NCI-H2107 treated with DMSO at 0.1 percent for 48 hours (cell line): ENCODE measurements at regions not wholly inside any gene's neighbourhood (a gene's known extent, or its start where the extent isn't known, plus 50 kb on each side); places are given as distances from the start of the nearest gene placed in this dataset.

ENCODE experiments used
- DNase-seq: peaks from one replicate; lab custom pipeline; 2025; ENCODE audit not compliant: unreplicated experiment; lab: John Stamatoyannopoulos, UW

GRCh38 chr7:42395607-42396006 is 158.6 kb upstream of the GLI3 start:
- DNase-seq, result no peak

GRCh38 chr7:42392826-42393225 is 155.8 kb upstream of the GLI3 start:
- no peak for DNase-seq

- no peak for DNase-seq
Observed at GRCh38 chr7:42389697-42390096, 152.7 kb upstream of the GLI3 start.

- no peak for DNase-seq
Observed at GRCh38 chr7:42385912-42386311, 148.9 kb upstream of the GLI3 start.

DNA sequence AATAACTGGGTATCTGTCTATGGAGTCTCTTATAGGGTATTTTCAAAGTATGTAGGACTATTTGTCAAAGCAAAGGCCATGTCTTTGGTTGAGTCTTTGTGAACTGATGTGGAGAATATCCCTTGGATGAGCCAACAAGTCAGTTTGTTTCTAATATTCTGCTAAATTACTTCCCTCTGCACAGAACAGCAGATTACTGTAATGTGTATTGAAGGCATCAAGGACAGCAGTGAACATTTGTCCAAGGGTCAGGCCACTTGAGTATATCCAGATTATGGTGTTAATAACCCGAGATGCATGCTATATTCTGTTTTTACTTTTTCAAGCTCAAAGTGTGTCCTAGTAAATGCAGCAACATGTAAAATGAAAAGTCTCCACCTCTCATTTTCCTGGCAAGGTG is 144.2 kb upstream of the GLI3 start:
- DNase-seq, result no peak

- no peak for DNase-seq
Observed at GRCh38 chr7:42380401-42380800, 143.4 kb upstream of the GLI3 start.

DNA sequence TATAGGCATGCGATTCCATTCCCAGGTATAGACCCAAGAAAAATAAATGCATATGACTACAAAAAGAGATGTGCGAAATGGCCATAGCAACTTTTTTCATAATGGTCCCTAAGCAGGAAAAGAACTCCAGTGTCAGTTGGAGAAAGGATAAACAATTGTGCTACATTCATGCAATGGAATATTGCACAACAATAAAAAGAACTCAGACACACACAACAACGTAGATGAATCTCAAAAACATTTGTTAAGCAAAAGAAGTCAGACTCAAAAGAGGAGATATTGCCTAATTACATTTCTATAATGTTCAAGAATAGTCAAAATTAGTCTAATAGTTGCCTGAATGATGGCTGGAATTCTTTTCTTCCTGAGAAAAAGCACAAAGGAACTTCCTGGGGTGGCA is 141.1 kb upstream of the GLI3 start:
- no peak for DNase-seq

DNA sequence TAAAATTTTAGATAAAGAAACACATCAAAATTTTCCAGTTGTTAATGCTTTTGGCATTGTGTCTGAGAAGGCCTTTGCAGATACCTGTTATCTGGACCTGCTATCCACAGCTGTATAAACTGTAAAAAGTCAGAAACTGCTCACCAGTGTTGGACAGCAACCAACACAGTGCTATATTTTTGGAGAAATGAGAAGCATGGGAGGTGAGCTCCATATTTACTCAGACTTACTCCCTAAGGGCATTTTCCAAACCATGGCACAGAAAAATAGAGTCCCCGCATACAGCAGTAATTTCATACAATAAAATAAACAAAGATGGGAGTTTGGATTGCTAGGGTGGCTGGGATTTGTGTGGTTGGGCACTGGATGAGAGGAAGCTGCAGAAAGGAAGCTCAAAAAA is 136.3 kb upstream of the GLI3 start:
- no peak for DNase-seq

DNA sequence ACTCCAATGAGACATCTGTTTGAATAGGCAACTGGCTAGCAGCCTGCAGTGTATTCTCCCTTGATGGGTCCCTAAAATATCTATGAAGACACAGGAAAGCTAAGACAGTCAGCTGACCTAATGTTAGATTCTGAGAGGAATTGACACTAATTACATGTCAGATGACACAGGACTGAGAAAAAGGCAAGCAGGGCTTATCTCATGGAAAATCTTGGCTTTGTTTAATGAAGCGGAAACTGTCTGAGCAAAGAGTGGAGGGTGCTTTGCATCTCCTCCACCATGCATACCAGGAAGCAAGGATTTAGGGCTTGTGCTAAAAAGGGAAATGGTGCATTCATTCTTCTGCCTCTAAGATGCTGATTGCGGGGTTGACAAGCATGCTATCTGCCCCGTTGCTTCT is 135.5 kb upstream of the GLI3 start:
- no peak for DNase-seq

DNA sequence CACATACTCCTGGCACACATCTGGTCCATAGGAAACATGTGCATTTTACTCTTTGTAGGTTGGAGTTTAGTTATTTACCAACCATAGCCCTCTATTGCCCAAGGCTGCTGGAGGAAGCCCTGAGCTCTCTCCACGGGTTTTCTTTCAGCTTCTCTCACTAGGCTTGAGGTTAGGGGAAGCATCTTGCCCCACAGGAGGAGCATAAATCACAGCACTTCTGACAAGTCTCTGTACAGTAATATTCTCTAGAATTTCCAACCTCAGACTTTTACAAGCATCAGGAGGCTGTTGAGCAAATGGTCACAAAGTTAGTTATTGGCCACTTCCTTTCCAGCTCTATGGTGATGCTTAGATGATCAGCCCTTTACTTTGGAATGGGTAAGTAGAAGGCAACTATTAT is 122.9 kb upstream of the GLI3 start:
- no peak for DNase-seq

- DNase-seq, result no peak
Observed at GRCh38 chr7:42351316-42351935, 114.4 kb upstream of the GLI3 start.

DNA sequence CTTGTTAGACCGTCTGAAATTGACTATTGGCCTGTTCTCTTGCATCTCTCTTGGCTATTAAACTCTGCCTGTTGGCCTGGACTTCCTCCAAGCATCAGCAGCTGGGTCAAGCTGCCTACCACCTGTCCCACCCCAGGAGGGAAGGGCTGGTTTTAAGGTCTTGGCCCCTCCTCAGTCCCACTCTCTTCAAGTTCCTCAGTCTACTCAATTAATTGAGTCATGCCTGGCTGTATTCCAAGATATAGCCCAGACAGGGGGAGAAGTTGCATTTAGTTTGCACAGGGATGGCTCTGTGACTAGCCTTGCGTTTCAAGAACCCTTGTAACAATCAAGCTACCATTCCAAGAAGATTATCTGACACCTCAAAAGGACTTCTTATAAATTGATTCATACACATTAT is 113.8 kb upstream of the GLI3 start:
- no peak for DNase-seq

DNA sequence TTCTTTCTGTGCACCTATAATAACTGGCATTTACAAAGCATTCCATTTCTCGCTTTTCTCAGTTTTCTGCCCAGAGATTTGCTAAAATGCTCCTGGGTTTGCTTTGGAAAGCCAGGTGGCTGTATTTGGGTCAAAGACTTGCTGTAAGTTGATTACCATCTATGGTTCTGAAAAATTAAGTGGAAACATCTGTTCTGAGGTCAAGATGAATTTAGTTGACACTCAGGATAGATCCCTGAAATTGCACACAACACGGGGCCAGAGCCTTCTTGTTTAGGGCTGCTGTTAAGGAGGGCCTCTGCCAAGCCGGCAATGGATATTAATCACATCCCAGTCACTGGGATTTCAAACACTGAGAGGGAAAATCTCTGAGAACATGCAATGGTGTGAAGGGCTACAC is 111.6 kb upstream of the GLI3 start:
- no peak for DNase-seq

DNA sequence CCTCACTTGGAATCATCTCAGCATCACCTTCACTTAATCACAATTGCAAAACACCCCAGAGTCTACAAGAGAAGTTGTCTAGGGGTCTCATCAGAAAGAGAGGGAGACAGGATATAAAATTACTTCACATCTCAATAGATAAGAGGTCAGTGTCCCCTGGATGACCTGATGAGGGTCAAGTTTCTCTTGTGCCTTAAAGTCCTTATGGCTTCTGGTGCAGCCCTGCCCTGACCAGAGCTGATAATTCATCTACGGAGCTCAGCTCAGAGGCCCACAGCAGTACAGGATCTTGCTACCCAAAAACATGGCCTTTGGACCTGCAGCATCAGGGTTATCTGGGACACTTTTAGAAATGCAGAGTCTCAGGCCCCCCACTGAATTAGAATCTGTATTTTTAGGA is 111.1 kb upstream of the GLI3 start:
- DNase-seq, result no peak

DNA sequence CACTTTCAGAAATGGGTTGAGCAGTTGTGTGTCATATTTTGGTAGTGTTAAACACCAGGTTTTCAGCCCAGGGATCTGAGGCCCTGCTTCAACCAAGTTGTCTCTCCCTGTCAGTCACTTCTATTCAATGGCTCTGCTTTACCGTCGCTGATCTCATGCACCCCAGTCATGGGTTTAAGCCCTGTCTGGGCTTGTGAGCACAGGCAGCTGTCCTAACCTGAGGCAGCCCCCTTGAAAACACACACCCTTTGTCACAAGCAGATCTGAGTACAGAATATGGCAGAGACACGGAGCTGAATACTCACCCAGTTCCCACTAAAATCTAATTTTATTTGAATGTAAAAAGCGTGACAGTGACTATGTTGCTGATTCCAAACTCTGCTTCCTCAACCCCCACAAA is 110.6 kb upstream of the GLI3 start:
- DNase-seq, result no peak

- DNase-seq, result no peak
Observed at GRCh38 chr7:42345478-42346299, 108.7 kb upstream of the GLI3 start.

- DNase-seq, result no peak
Observed at GRCh38 chr7:42344198-42344755, 107.3 kb upstream of the GLI3 start.

GRCh38 chr7:42342381-42342780 is 105.4 kb upstream of the GLI3 start:
- DNase-seq, result no peak

- DNase-seq, result no peak
Observed at GRCh38 chr7:42340436-42340835, 103.4 kb upstream of the GLI3 start.

DNA sequence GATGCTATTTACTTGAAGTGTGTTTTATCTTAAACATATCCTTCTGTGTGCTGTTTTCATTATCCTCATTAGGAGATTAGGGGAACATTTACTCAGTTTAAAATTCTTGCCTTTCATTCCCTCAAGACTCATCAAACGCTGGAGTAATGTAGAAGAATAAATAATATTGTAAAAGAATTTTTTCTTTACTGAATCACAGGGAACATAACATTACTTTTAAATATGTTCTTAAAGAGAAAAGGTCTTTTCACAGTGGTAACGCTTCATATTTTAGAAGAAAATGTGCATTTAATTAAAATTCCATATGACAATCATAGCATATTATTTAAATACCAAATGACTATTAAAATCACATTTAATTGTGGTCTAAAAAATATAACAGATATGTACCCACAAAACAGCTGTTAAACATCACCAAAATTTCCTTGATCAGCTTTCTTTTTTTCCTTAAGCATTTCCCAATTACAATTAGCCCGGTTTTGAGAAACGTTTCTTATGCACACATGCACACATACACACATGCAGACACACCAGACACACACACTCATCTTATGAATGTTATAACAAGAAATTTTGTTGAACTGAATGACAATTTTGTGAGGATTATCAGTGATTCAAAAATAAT is 102.0 kb upstream of the GLI3 start:
- DNase-seq, result no peak

GRCh38 chr7:42338231-42338915 is 101.4 kb upstream of the GLI3 start:
- no peak for DNase-seq
